Prostate gland (tissue), 2 donors: ENCODE measurements at regions not wholly inside any gene's neighbourhood (a gene's known extent, or its start where the extent isn't known, plus 50 kb on each side); places are given as distances from the start of the nearest gene placed in this dataset.

Source experiments
- POLR2AphosphoS5 ChIP-seq: sonication (generic); formaldehyde crosslinking; IDR thresholded peaks from one replicate; pipeline ENCODE4 v1.6.1; 2017; ENCODE audit warnings: antibody characterized with exemption
- TF ChIP-seq, protein P1 (sequence below), 4 experiments: fragments of 200-600 bp in 2 of 4; fragments of 450-650 bp in 2 of 4; sonication (generic) in 2 of 4; IDR thresholded peaks; 1 replicate in 3 of 4; 2 replicates in 1 of 4; pipeline ENCODE4 v1.5.1; 2016 to 2019; ENCODE audit warnings: antibody characterized with exemption in 4 of 4, mild to moderate bottlenecking in 2 of 4, moderate library complexity in 2 of 4

DNA sequence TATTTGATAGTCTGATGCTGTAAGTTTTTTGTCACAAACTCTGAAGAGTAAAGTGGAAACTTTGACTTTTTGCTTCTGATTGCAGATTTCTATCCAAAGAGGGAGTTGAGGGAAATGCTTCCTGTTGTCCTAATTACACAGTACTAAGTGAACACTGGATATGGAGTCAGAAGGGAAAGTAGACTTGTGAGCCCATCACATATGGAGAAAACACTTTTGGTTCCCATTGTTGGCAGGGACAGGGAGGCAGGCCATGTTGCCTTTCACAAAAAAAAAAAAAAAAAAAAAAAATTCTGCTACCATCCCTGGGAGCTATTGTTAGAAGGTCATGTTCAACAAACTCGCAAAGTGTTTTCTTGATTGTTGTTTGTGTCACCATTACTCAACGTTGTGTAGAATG is 144.3 kb downstream of the RPIA start:
- TF ChIP-seq, protein P1, sequence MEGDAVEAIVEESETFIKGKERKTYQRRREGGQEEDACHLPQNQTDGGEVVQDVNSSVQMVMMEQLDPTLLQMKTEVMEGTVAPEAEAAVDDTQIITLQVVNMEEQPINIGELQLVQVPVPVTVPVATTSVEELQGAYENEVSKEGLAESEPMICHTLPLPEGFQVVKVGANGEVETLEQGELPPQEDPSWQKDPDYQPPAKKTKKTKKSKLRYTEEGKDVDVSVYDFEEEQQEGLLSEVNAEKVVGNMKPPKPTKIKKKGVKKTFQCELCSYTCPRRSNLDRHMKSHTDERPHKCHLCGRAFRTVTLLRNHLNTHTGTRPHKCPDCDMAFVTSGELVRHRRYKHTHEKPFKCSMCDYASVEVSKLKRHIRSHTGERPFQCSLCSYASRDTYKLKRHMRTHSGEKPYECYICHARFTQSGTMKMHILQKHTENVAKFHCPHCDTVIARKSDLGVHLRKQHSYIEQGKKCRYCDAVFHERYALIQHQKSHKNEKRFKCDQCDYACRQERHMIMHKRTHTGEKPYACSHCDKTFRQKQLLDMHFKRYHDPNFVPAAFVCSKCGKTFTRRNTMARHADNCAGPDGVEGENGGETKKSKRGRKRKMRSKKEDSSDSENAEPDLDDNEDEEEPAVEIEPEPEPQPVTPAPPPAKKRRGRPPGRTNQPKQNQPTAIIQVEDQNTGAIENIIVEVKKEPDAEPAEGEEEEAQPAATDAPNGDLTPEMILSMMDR (IDR thresholded peaks at IDR 0.05) = no peak
- no peak for TF ChIP-seq POLR2AphosphoS5
